KG1 (cell line): ENCODE measurements at regions not wholly inside any gene's neighbourhood (a gene's known extent, or its start where the extent isn't known, plus 50 kb on each side); places are given as distances from the start of the nearest gene placed in this dataset.
"Not testable (repeated sequence)": the region's sequence is repeated elsewhere in the genome, so short reads cannot be mapped to it uniquely, and the experiment has no call there.

Experiments
- DNase-seq: peaks from one replicate; lab custom pipeline; 2025; lab: John Stamatoyannopoulos, UW

DNA sequence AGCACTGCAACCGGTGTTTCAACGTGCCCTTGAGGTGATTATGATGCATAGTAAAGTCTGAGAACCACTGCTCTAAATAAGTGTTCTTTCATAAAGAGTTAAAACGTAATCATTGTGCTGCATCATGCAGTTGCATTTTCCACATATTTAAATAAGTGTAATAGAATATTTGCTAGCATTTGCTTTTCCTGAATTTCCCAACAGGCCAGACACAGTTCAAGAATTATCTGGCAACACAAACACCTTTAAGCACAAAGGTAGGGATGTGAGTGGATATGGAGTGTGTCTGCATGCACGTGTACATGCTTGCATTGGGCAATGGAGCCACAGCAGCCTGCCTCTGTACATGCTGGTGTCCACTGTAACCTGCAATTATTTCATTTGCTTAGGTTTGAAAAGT, 193.6 kb upstream of the PIK3R1 start:
- no peak for DNase-seq

DNA sequence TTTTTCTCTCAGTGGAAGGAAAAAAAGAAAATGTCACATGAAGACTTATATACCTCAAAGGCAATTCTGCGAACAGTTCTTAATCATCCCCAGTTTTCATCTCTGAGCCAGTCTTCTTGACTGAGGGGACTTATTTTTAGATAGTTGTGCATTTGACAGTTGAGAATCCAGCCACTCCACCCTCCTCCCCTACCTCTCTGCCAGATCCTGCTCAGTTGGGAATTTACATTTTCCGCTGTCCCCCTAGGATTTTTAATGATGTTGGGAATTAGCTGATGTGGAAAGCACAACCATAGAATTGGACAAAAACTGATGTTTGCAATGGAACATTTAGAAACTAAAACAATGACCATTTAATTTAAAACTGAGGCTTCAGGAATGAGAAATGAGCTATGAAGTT, 194.3 kb upstream of the PIK3R1 start:
- no peak for DNase-seq

DNA sequence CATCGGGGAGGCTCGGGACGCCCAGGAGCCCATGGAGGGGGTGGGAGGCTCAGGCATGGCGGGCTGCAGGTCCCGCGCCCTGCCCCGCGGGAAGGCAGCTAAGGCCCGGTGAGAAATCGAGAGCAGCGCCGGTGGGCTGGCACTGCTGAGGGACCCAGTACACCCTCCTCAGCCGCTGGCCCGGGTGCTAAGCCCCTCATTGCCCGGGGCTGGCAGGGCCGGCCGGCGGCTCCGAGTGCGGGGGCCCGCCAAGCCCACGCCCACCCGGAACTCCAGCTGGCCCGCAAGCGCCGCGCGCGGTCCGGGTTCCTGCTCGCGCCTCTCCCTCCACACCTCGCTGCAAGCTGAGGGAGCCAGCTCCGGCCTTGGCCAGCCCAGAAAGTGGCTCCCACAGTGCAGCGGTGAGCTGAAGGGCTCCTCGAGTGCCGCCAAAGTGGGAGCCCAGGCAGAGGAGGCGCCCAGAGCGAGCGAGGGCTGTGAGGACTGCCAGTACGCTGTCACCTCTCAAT, 195.0 kb upstream of the PIK3R1 start:
- not testable (repeated sequence) for DNase-seq

DNA sequence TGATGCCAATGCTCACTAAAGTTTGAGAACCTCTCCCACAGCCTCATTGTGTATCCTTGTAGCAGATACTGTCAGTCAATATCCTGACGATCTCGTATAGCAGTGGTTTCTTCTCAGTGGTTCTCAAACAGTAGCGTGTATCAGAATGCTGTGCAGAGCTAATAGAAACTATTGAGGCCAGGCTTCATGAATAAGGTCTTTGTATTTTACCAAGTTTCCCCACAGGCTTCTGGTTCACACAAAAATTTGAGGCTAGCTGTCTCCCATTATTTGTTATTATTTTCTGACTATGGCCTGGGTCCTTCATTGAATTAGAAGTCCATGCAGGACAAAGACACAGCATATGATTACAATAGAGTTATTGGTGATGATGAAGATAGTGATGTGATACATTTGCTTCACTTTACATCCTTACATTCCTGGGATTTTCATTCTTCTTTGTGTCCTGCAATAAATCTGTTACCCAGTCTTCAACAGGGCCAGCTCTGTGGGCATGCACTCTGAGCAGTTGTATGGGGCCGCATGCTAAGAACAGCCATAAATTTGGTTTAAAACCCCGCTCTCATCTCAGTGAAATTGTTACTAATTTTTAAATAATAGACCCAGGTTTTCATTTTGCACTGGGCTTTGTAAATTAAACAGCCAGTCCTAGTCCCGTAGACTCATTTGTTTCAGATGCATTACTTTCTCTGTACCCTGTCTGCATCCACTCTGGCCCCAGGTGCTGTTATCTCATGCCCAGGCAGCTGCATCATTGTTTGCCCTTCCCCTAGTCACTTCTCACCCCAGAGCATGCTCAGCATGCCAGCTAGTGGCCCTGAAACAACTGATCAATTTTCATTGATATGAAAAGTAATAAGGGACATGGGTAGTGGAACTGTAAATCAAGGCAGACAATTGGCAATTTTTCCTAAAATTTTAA, 199.9 kb upstream of the PIK3R1 start:
- DNase-seq, result no peak

DNA sequence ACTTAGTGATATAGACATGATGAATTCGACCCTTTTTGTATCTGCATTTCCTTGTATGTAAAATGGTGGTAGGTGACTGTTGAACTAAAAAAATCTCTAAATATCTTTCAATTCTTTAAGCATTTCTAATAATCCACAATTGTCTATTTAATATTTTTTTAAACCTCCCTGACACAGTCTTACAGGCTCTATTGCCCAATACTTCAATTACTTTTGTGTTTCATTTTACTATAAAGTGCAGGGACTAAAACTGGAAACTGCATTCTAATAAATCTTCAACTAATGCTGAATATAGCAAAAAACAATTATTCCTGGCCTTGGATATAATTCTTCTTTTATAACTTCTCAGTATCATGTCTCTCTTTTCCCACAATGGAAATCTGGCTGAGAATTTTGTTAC, 202.7 kb upstream of the PIK3R1 start:
- no peak for DNase-seq

DNA sequence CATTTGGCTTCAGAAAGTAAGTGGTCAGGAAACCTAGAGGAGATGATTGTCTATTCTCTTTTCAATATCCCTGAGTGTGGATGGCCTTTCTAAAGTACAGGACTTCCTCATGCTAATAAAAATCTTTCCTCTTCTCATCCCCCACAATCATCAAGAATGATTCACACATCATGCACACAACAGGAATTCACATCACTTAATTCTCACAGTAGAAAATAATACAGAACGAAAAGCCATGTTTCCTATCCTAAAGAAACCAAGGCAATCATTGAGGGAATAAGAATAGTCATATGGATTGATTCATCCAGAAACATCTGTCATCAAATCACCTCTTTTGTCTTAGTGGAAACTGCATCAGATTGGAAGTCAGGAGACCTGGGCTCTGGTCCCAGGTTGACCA, 203.1 kb upstream of the PIK3R1 start:
- no peak for DNase-seq

DNA sequence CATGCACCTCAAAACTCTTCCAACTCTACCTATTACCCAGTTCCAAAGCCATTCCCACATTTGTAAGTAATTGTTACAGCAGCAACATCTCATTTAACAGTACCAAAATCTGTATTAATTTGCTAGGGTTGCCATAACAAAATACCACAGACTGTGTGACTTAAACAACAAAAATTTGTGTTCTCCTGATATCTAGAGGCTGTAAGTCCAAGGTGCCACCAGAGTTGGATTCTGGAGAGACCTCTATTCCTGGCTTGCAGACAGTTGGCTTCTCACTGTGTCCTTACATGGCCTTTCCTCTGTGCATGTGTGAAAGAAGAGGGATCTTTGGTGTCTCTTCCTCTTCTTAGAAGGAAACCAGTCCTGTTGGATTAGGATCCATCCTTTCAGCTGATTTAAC, 203.8 kb upstream of the PIK3R1 start:
- no peak for DNase-seq

DNA sequence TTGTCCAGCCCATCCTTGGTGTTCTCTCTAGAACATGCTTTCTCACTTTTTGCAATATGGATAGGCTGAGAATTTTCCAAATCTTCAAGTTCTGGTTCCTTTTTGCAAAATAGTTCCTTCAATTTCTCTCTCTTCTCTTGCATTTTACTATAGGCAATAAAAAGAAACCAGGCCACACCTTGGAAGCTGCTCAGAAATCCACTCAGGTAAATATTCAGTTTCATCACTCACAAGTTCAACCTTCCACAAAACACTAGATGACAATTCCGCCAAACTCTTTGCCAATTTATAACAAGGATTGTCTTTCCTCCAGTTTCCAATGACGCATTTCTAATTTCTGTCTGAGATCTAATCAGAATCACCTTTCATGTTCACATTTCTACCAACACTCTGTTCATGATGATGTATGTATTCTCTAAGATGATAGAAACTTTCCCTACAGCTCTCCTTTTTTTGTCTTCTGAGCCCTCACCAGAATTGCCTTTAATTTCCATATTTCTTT, 204.2 kb upstream of the PIK3R1 start:
- DNase-seq, result no peak

DNA sequence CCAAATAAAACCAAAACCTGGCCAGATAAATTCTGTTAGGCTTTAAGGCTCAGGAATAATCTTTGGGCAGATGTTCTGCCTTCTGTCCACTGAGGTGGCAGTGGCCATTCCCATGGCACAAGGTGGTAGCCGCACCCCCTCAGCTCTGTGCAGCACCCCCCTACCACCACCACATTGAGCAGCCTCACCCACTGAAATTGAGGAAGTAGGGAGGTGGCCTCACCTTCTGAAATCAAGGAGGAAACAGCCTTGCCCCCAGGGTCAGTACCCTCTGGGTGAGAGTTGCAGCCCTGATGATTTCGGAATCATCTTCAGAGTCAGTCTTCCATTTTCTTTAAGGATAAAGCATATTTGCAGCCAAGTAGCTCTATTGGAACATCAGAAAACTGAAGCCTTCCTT, 204.8 kb upstream of the PIK3R1 start:
- no peak for DNase-seq

DNA sequence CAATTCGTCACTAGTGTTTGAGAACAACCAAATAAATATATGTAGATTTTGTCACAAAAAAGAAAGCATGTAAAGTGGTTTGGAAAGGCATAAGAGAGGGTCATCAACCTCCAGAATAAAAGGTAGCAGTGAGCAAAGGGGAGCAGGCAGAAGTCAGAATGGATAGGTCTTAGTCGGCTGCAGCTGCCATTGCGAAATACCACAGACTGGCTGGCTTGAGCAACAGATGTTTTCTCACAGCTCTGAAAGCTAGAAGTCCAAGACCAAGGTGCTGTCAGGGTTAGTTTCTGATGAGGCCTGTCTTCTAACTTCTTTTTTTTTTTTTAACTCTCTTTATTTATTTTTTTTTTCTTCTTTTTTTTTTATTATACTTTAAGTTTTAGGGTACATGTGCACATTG, 208.1 kb upstream of the PIK3R1 start:
- DNase-seq, result peak; percentile 14

DNA sequence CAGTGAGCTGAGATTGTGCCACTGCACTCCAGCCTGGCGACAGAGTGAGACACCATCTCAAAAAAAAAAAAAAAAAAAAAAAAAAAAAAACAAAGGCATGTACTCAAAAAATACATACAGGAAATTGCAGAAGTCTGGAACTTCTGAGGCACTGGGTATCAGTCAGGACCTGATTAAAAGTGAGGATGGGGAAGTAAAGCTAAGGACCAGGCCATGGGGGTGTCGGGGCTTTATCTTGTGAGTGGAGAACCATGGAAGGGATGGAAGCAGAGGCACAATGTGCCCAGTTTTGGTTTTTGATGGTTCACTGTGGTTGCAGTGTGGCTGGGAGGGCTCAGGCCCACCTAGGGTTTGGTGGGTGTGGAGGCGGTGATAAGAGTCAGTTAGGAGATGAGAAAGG, 212.7 kb upstream of the PIK3R1 start:
- DNase-seq, result no peak

DNA sequence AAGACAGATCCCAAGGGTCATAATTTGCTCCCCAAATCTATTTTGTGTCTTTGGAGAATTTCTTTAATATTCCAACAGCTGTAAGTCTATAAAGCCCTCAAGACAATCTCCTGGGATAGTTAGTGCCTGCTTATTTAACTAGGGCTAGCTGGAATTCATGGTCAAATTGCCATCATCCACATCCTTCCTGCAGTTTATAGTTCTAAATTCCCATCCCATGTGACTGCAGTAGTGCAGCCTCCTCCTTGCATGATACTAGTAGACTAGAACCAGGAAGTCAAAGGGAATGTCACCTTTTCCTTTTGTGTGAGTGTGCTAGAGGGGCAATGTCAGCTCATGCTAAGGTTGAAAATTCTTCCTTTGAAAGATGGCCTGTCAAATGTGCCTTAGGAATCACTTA, 214.8 kb upstream of the PIK3R1 start:
- no peak for DNase-seq

DNA sequence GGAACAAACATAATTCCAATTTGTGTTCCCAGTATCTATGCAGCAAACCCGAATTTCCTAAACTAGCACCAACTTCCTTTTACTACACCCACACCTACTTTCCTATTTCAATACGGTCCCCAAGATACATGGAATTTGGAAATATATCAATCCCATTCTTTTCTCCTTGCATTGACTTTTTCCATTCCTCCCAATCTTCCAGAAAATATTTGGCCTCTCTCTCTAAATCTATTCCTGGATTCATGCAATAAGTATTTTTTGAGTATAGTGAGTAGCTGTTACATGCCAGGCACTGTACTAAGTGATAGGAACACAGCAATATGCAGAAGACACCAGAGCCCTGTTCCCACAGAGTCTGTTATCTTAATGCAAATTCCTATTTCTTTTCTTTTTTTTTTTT, 216.2 kb upstream of the PIK3R1 start:
- no peak for DNase-seq

DNA sequence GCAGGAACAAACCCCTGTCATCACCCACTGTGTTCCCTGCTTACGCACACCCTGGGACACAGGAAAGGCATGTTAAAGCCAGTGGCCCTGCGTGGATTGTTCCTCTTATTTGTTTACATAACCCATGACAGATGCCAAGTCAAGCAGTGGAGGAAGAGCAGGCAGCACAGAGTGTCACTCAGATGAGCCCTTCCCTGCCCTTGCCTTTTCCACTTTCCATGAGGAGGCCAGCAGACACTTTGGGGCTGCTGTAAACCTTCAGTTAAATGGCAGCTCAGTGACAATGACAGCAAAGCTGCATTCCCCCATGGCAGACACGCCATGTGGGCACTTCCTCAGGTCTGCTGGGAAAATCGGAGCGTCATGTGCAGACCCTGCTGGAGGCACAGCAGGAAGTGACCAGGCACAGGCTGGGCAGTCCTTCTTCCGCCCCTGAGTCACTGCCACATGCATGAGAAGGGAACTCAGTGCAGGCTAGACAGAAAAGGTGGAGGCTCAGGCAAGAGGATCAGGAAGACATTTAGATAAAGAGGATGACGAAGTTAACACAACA, 216.8 kb upstream of the PIK3R1 start:
- no peak for DNase-seq

DNA sequence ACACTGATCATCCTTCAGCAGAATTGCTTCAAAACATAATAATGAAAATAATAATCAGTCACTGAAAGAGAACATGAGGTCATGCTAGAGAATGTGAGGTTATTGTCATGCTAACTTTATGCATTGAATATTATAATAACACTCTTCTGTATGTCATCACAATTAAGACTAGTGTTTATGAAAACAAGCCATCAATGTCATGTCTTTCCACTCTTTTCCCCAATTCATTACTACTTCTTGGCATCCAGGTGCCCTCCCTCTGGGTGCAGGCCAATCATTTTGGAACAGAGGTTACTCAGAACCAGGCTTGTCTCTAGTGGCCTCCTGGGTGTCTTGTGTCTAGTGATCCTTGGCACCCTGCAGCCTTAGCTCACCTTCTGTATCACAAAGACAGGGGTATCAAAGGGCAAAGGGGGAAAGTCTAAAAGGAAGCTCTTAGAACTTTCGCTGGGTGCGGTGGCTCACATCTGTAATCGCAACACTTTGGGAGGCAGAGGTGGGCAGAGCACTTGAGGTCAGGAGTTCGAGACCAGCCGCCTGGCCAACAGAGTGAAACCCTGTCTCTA, 217.6 kb upstream of the PIK3R1 start:
- DNase-seq, result no peak

DNA sequence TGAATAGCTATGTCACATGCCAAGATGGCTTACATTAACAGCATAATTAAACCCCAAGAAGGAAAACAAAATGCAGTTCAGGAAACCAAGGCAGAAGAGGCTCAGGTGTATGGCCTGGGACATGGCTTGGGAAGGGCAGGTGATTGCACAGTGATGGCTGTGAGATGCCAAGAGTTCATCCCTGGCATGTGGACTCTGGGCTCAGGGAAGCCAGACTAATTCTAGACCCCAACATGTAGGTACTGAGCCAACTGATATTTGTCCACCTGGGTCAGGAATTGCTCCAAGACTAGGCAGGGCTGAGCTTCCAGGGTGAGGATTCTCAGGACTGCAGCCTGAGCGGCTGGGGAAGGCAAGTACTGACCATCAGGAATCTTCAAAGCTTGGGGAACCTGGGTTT, 218.4 kb upstream of the PIK3R1 start:
- DNase-seq, result no peak

DNA sequence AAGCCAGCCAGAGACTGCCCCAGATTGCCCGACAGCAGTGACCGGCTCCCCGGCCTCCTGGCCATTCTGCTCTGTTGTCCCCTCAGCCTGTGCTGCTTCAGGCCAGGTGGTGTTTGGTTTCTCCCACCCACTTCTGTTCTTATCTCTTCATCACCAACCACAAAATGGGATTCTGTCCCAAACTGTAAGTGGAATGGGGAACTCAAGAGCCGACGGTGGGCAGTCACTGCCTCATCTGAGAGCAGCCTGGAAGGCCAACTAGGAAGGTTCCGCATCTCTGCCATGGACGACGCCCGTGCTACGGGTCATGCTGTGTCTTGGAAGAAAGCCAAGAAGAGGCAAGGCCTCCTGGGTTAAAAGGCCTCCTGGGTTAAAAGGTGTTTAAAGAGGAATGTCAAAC, 219.0 kb upstream of the PIK3R1 start:
- DNase-seq, result no peak

DNA sequence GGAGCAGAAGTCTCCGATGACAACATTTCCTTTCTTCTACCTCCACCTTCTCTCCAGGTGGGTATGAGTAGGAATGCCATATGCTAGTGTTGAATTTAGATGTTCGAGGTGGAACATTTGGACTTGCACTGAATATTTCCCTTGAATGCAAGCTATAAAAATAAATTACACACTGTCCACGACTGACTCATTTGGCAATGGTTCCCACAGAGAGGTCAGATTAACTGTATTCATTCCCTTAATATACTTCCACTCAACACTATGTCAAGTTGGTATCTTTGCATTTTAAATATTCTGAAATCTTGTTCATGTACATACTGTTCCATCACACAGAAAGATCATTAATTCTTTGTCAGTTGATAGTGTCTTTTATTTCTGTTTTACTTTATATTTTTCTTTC, 222.6 kb upstream of the PIK3R1 start:
- no peak for DNase-seq

DNA sequence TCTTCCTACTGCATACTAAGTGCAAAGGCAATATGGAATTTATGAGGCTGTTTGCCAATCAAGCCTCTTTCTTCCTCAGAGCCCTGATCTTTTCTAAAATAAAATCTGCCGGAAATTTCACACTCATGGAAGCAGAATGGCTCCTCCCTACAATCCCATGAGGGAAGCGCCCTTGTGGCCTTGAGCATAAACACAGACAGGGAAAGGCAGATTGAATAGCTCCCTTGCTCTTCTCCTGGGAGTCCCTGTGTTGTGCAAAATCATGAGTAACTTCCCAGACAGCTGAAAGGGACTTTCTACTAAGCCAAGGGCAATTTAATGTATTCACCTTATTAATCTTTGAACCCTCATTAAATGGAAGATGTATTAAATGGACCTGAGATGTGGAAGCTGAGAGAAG, 226.1 kb upstream of the PIK3R1 start:
- no peak for DNase-seq

DNA sequence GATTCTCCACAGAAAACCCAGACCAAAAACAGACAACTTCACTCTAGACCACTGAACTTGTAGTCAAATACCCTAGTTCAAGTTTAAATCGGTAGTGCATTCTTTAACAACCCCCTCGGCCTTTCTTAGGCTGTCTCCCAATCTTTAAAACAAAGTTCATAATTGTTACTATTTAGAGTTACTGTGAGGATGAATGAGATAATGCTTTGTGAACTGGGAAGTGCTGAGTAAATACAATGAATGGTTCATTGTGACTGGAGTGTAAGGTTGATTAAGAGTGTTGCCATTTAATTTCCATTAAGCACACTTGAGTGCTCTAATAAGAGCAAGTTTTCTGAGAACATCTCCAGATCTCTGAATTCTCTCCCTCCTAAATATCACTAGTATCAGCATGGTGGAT, 228.8 kb upstream of the PIK3R1 start:
- DNase-seq, result no peak

DNA sequence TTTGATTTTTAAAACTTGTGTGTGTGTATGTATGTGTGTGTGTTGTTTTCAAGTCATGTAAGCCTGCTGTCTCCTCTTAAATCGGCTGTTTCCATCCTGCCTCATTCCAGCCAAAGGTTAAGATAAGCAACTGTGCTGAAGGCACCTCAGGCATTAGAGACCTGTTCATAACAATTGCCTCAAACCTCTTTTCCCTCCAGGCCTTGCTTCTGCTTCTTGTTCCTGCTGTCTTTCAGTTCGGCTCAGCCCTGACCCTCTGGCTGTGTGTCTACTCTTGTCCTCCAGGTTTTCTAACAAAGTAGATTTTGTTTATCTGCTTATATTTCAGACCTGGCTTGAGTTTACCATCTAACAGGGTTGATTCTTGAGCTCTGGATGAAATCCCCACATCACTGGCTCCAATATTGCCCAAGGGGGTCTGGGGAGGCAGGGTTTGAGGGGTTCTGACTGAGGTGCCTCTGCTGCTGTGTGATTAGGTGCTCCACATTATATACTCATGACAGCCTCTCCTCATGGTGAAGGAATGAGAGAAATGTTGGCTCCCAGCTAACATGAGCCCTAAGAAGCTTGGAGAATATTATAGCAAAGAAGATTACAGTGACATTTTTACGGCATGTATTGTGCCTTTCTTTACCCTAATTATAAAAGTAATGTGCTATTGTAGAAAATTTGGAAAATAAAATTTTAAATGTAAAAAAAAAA, 229.7 kb upstream of the PIK3R1 start:
- no peak for DNase-seq

DNA sequence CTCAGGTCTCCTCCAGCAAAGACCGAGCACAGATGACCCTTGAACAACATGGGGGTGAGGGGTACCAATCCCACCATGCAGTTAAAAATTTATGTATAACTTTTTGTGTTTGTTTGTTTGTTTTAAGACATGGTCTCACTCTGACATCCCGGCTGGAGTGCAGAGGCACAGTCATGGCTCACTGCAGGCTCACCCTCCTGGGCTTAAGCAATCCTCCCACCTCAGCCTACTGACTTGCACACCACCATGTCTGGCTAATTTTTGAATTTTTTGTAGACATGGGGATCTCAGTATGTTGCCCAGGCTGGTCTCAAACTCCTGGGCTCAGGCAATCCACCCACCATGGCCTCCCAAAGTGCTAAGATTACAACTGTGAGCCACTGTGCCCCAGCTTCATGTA, 231.0 kb upstream of the PIK3R1 start:
- no peak for DNase-seq
